ENCODE measurements at regions not wholly inside any gene's neighbourhood (a gene's known extent, or its start where the extent isn't known, plus 50 kb on each side); places are given as distances from the start of the nearest gene placed in this dataset.
"Not testable (repeated sequence)": the region's sequence is repeated elsewhere in the genome, so short reads cannot be mapped to it uniquely, and the experiment has no call there.

- Histone ChIP-seq H3K36me3 (ENCODE audit: control insufficient read depth, insufficient read depth, low read length) (no peaks in the 10 kb centered on the region), H3K9me3 (ENCODE audit: control insufficient read depth, insufficient read depth, low read depth, low read length) (no peaks in the 10 kb centered on the region), H3K4me3 (replicated peaks in 1 of 4; ENCODE audit: control extremely low read depth in 1 of 4, insufficient read depth in 1 of 4, low read depth in 3 of 4, low read length in 4 of 4) (no peak overlapping the region), H2AFZ (ENCODE audit: low read length) (no peak overlapping the region), H3K27me3 (ENCODE audit: control insufficient read depth, insufficient read depth, low read length) (no peaks in the 10 kb centered on the region), H3K27ac (ENCODE audit: insufficient read depth, low read length) (no peak overlapping the region), H3K4me1 (ENCODE audit: control insufficient read depth, extremely low read depth, insufficient read depth, low read length) (no peaks in the 10 kb centered on the region), H4K20me1 (ENCODE audit: control insufficient read depth, extremely low read depth, insufficient read depth, low read length) (no peaks in the 10 kb centered on the region), H3K4me2 (ENCODE audit: extremely low read depth, insufficient read depth, low read length) (no peak overlapping the region), H3K9ac (ENCODE audit: insufficient read depth, low read length) (no peak overlapping the region), H3K79me2 (ENCODE audit: control insufficient read depth, insufficient read depth, low read length) (no peaks in the 10 kb centered on the region)
- no peak for TF ChIP-seq CTCF (conservative IDR thresholded peaks at IDR 0.05 in 1 of 2, IDR thresholded peaks at IDR 0.05 in 1 of 2; ENCODE audit: low read depth in 1 of 2, low read length in 2 of 2)
- TF ChIP-seq EZH2 (IDR thresholded peaks at IDR 0.05; ENCODE audit: low read length, missing control alignments), result no peak
- no peak for DNase-seq (ENCODE audit: low read depth in 2 of 2)
These were observed 204.0 kb upstream of the WSB1 start for GRCh38 chr17:27089929-27090247.

- H4K20me1 ChIP-seq (ENCODE audit: control insufficient read depth, extremely low read depth, insufficient read depth, low read length); H3K27ac ChIP-seq (ENCODE audit: insufficient read depth, low read length); H3K9ac ChIP-seq (ENCODE audit: insufficient read depth, low read length); H3K79me2 ChIP-seq (ENCODE audit: control insufficient read depth, insufficient read depth, low read length); H3K9me3 ChIP-seq (ENCODE audit: control insufficient read depth, insufficient read depth, low read depth, low read length); H3K4me1 ChIP-seq (ENCODE audit: control insufficient read depth, extremely low read depth, insufficient read depth, low read length); H3K27me3 ChIP-seq (ENCODE audit: control insufficient read depth, insufficient read depth, low read length); H2AFZ ChIP-seq (ENCODE audit: low read length); H3K4me2 ChIP-seq (ENCODE audit: extremely low read depth, insufficient read depth, low read length); H3K36me3 ChIP-seq (ENCODE audit: control insufficient read depth, insufficient read depth, low read length); H3K4me3 ChIP-seq (replicated peaks in 1 of 4; ENCODE audit: control extremely low read depth in 1 of 4, insufficient read depth in 1 of 4, low read depth in 3 of 4, low read length in 4 of 4); DNase-seq (ENCODE audit: low read depth in 2 of 2): not testable (repeated sequence)
These were observed 203.4 kb upstream of the WSB1 start for GRCh38 chr17:27090450-27091042.

GRCh38 chr17:27091043-27091497 lies 202.8 kb upstream of the WSB1 start:
- H3K4me2 ChIP-seq (ENCODE audit: extremely low read depth, insufficient read depth, low read length), result no peak overlapping the region

GRCh38 chr17:27094179-27094578 lies 199.7 kb upstream of the WSB1 start:
- H3K79me2 ChIP-seq (ENCODE audit: control insufficient read depth, insufficient read depth, low read length); H3K4me1 ChIP-seq (ENCODE audit: control insufficient read depth, extremely low read depth, insufficient read depth, low read length); DNase-seq (ENCODE audit: low read depth in 2 of 2); H3K9me3 ChIP-seq (ENCODE audit: control insufficient read depth, insufficient read depth, low read depth, low read length); H3K9ac ChIP-seq (ENCODE audit: insufficient read depth, low read length); H4K20me1 ChIP-seq (ENCODE audit: control insufficient read depth, extremely low read depth, insufficient read depth, low read length); H3K4me3 ChIP-seq (replicated peaks in 1 of 4; ENCODE audit: control extremely low read depth in 1 of 4, insufficient read depth in 1 of 4, low read depth in 3 of 4, low read length in 4 of 4); H2AFZ ChIP-seq (ENCODE audit: low read length); H3K36me3 ChIP-seq (ENCODE audit: control insufficient read depth, insufficient read depth, low read length); H3K27ac ChIP-seq (ENCODE audit: insufficient read depth, low read length); H3K27me3 ChIP-seq (ENCODE audit: control insufficient read depth, insufficient read depth, low read length); H3K4me2 ChIP-seq (ENCODE audit: extremely low read depth, insufficient read depth, low read length): not testable (repeated sequence)

More at GRCh38 chr17:27091043-27091497, 202.8 kb upstream of the WSB1 start:
- Histone ChIP-seq H3K4me1 (ENCODE audit: control insufficient read depth, extremely low read depth, insufficient read depth, low read length) (no peaks in the 10 kb centered on the region), H3K27ac (ENCODE audit: insufficient read depth, low read length) (no peak overlapping the region), H3K9me3 (ENCODE audit: control insufficient read depth, insufficient read depth, low read depth, low read length) (no peaks in the 10 kb centered on the region), H3K4me3 (replicated peaks in 1 of 4; ENCODE audit: control extremely low read depth in 1 of 4, insufficient read depth in 1 of 4, low read depth in 3 of 4, low read length in 4 of 4) (no peak overlapping the region), H2AFZ (ENCODE audit: low read length) (no peak overlapping the region), H3K36me3 (ENCODE audit: control insufficient read depth, insufficient read depth, low read length) (no peaks in the 10 kb centered on the region), H3K9ac (ENCODE audit: insufficient read depth, low read length) (no peak overlapping the region), H4K20me1 (ENCODE audit: control insufficient read depth, extremely low read depth, insufficient read depth, low read length) (no peaks in the 10 kb centered on the region), H3K27me3 (ENCODE audit: control insufficient read depth, insufficient read depth, low read length) (no peaks in the 10 kb centered on the region), H3K79me2 (ENCODE audit: control insufficient read depth, insufficient read depth, low read length) (no peaks in the 10 kb centered on the region)
- TF ChIP-seq EZH2 (IDR thresholded peaks at IDR 0.05; ENCODE audit: low read length, missing control alignments), result no peak
- no peak for TF ChIP-seq CTCF (conservative IDR thresholded peaks at IDR 0.05 in 1 of 2, IDR thresholded peaks at IDR 0.05 in 1 of 2; ENCODE audit: low read depth in 1 of 2, low read length in 2 of 2)
- no peak for DNase-seq (ENCODE audit: low read depth in 2 of 2)

- H3K36me3 ChIP-seq (ENCODE audit: control insufficient read depth, insufficient read depth, low read length); H3K4me3 ChIP-seq (replicated peaks in 1 of 4; ENCODE audit: control extremely low read depth in 1 of 4, insufficient read depth in 1 of 4, low read depth in 3 of 4, low read length in 4 of 4); H3K27ac ChIP-seq (ENCODE audit: insufficient read depth, low read length); DNase-seq (ENCODE audit: low read depth in 2 of 2); H3K9ac ChIP-seq (ENCODE audit: insufficient read depth, low read length); H3K27me3 ChIP-seq (ENCODE audit: control insufficient read depth, insufficient read depth, low read length); H3K4me2 ChIP-seq (ENCODE audit: extremely low read depth, insufficient read depth, low read length); H3K4me1 ChIP-seq (ENCODE audit: control insufficient read depth, extremely low read depth, insufficient read depth, low read length); H3K9me3 ChIP-seq (ENCODE audit: control insufficient read depth, insufficient read depth, low read depth, low read length); H3K79me2 ChIP-seq (ENCODE audit: control insufficient read depth, insufficient read depth, low read length); H2AFZ ChIP-seq (ENCODE audit: low read length); H4K20me1 ChIP-seq (ENCODE audit: control insufficient read depth, extremely low read depth, insufficient read depth, low read length): not testable (repeated sequence)
These were observed 198.1 kb upstream of the WSB1 start for GRCh38 chr17:27095821-27096220.

All from fibroblast of lung (primary cell).